Rectal smooth muscle tissue (tissue), 1 donor: ENCODE measurements at regions not wholly inside any gene's neighbourhood (a gene's known extent, or its start where the extent isn't known, plus 50 kb on each side); places are given as distances from the start of the nearest gene placed in this dataset.

Experiments
- H3K27ac ChIP-seq: one replicate; pipeline ENCODE4 v1.7.0; 2013; ENCODE audit warnings: low read depth, low read length, inconsistent platforms
- H3K27me3 ChIP-seq: one replicate; pipeline ENCODE4 v1.7.0; 2013; ENCODE audit warnings: low read length; ENCODE audit not compliant: control insufficient read depth, insufficient read depth
- H3K36me3 ChIP-seq: one replicate; pipeline ENCODE4 v1.7.0; 2013; ENCODE audit warnings: low read length; ENCODE audit not compliant: control insufficient read depth, insufficient read depth
- H3K4me1 ChIP-seq: one replicate; pipeline ENCODE4 v1.7.0; 2013; ENCODE audit warnings: low read length; ENCODE audit not compliant: control insufficient read depth, insufficient read depth
- H3K4me3 ChIP-seq: one replicate; pipeline ENCODE4 v1.7.0; 2013; ENCODE audit warnings: low read length
- H3K9ac ChIP-seq: one replicate; pipeline ENCODE4 v1.7.0; 2013; ENCODE audit warnings: low read length

DNA sequence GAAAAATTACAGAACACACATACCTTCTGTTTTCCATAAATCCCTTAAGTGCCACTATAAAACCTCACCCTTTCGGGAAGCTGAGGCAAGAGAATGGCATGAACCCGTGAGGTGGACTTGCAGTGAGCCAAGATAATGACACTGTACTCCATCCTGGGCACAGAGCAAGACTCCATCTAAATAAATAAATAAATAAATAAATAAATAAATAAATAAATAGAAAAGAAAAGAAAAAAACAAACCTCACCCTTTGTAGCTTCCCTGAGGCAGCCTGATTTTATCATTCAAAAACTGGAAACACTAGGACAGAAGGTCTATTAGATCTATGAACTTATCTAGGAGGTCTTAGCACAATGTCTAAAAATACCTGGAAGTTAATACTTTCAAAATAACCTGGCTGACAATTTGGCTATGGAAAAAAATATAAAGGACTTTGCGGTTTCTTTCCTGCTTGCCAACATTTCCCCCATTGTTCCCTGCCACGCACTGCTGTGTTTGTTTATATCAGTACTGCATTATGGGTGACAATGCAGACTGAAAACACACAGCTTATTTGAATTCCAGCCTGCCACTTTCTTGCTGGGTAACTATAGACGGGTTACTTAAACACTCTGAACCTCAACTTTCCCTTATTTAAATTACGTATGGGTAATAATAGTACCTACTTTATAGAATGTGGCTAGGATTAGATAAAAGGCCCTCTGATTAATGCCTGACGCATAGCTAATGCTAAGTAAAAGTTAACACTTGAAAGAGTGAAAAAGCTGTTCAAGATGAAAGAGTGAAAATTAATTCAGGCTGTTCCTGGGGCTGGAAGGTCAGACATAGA, 313.0 kb downstream of the RDH14 start:
- Histone ChIP-seq H3K4me1 (no peaks in the 10 kb centered on the region), H3K36me3 (no peaks in the 10 kb centered on the region), H3K4me3 (no peak overlapping the region), H3K27ac (no peak overlapping the region), H3K9ac (no peak overlapping the region), H3K27me3 (no peaks in the 10 kb centered on the region)

DNA sequence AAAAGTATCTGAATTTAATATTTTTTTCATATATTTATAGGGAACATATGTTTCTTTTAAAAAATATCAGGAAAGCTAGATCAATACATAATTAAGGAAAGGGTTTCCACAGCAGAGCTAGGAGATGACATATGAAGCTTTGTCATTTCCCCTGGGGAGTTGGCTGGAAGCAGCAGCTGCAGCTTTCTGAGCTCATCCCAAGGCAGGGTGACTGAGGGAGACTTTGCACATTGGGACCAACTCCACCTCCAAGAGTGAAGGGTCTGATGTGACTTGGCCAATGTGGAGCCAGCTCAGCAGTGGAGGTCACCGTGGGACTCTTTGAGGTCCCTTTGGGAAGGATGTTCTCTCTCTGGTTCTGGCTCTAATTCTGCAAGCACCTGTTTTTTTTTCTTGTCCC, 315.1 kb downstream of the RDH14 start:
- no peaks in the 10 kb centered on the region for H3K4me1 ChIP-seq
- H3K27me3 ChIP-seq = no peaks in the 10 kb centered on the region
- no peak overlapping the region for H3K4me3 ChIP-seq
- no peaks in the 10 kb centered on the region for H3K36me3 ChIP-seq
- H3K9ac ChIP-seq = no peak overlapping the region
- H3K27ac ChIP-seq = no peak overlapping the region

DNA sequence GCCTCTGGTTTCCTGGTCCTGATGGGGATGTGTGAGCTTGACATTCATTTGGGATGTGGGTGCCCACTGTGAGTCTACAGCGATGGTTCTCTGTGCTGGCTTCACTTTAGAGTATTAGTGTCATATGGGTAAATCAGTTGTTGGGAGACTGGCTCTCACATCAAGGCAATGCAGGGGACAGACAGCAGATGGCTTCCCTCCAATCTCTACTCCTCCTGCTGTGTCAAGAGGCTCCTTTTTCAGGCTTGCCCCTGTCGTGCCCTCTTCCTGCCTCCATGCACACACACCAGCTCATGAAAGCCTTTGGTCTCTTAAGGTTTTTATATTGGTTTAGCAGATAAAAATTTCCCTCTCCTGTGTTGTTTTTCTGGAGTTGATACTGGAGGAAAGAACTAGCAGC, 315.6 kb downstream of the RDH14 start:
- H3K27me3 ChIP-seq = no peaks in the 10 kb centered on the region

DNA sequence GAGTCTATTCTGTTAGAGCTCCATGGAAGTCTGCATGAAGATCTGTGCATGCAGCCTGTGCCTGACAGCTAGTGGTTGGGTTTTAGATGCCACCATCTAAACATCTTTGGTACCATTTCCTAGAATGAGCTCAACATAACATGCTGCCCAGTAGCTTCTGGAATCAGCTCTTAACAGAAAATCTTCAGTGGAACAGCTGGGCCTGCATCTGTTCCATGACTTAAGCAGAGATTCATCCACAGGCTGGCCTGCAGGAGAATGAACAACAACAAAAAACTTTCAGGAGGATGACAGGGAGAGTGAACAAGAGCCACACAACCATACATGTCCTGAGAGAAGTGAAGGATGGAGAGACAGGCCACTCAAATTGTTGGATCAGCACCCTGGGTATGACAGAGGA, 316.6 kb downstream of the RDH14 start:
- H3K4me3 ChIP-seq = no peak overlapping the region
- H3K27me3 ChIP-seq = no peaks in the 10 kb centered on the region
- no peaks in the 10 kb centered on the region for H3K36me3 ChIP-seq
- no peak overlapping the region for H3K9ac ChIP-seq
- no peak overlapping the region for H3K27ac ChIP-seq
- no peaks in the 10 kb centered on the region for H3K4me1 ChIP-seq

More for the DNA sequence above, 315.6 kb downstream of the RDH14 start:
- H3K9ac ChIP-seq = no peak overlapping the region
- H3K4me1 ChIP-seq = no peaks in the 10 kb centered on the region
- no peak overlapping the region for H3K4me3 ChIP-seq
- no peak overlapping the region for H3K27ac ChIP-seq
- no peaks in the 10 kb centered on the region for H3K36me3 ChIP-seq

DNA sequence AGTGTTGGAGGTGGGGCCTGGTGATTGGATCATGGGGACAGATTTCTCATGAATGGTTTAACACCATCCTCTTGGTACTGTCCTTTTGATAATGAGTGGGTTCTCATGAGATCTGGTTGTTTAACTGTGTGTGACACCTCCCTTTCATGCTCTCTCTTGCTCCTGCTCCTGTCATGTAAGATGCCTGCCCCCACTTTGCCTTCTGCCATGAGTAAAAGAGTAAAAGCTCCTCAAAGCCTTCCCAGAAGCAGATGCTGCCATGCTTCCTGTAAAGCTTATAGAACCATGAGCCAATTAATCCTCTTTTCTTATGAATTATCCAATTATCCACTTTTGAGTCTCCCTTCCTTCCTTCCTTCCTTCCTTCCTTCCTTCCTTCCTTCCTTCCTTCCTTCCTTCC, 317.7 kb downstream of the RDH14 start:
- Histone ChIP-seq H3K27me3 (no peaks in the 10 kb centered on the region), H3K36me3 (no peaks in the 10 kb centered on the region), H3K4me3 (no peak overlapping the region), H3K27ac (no peak overlapping the region), H3K9ac (no peak overlapping the region), H3K4me1 (no peaks in the 10 kb centered on the region)

DNA sequence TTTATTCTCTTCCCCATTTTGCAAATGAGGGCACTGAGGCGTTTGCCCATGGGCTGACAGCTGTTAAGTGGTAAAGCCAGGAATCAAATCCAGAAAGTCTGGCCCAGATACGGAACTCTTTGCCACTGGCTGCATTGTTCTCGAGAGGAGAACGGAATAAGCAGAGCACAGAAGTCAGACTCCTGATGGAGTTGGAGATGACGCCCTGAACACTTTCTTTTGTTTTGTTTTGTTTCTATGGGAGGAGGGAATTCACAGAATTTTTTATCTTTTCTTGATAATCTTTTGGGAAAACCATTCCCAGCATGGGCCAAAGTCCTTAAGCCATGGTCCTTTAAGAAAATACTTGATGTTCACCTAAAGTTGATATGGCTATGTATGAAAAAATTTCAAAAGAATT, 322.2 kb downstream of the RDH14 start:
- H3K9ac ChIP-seq = no peak overlapping the region
- H3K36me3 ChIP-seq = no peaks in the 10 kb centered on the region
- H3K4me3 ChIP-seq = no peak overlapping the region
- no peak overlapping the region for H3K27ac ChIP-seq
- H3K27me3 ChIP-seq = no peaks in the 10 kb centered on the region
- no peaks in the 10 kb centered on the region for H3K4me1 ChIP-seq

DNA sequence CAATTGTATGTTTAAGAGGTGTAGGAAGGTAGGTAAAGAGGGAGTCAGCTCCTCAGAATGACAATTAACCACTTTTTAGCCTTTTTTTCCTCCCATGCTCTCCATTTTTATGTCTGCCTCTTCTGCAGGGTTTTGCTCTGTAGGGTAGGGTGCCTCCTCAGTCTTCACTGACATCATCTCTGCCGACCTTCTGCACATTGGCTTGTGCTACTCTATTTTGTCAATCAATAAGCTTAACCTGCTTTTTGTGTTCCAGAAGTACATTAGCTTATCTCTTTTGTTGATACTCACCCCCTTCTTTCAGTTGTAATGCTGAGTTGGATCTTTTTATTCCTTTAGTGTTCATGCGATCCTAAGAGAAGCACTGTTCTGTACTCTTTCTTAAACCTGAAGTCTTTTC, 323.2 kb downstream of the RDH14 start:
- Histone ChIP-seq H3K27me3 (no peaks in the 10 kb centered on the region), H3K4me1 (no peaks in the 10 kb centered on the region), H3K9ac (no peak overlapping the region), H3K4me3 (no peak overlapping the region), H3K27ac (no peak overlapping the region), H3K36me3 (no peaks in the 10 kb centered on the region)

DNA sequence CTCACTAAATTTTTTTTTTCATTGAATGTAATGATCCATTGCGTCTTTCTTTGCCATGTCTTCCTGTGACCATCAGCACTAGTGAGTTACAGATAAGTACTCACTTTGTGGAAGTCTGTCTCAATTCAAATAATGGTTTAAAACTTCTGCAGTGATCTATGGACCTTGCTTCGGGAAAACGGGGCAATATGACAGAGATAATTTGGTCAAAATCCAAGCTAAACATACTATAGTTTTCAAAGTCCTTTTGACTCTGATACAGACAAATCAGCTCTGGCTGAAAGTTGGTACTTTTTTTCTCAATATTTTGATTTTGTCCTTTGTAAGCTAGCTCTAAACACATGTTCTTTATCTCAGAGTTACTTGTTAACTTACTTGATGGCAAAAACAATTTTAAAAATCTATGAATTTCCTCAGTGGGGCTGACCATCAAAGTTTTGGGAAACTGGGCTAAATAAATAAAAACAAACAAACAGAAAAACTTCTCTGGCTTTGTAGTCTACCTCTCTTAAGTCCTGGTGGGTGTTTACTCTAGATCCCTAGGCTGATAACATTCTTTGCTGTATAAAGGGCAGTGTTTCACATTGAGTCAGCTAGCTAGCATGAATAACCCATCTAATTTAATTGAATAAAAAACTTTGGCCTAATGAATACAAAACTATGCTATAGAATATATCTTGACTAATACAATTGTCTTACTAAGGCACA, 327.6 kb downstream of the RDH14 start:
- Histone ChIP-seq H3K27ac (no peak overlapping the region), H3K36me3 (no peaks in the 10 kb centered on the region), H3K9ac (no peak overlapping the region), H3K4me1 (no peaks in the 10 kb centered on the region), H3K27me3 (no peaks in the 10 kb centered on the region), H3K4me3 (no peak overlapping the region)

DNA sequence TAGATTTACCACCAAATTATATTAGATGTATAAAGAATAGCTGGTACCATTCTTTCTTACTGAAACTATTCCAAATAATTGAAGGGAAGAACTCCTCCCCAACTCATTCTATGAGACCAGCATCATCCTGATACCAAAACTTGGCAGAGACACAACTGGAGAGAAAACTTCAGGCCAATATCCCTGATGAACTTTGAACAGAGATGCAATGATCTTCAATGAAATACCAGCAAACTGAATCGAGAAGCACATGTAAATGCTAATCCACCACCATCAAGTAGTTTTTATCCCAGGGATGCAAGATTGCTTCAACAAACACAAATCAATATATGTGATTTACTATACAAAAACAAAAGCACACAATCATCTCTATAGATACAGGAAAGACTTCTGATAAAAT, 329.8 kb downstream of the RDH14 start:
- H3K36me3 ChIP-seq = no peaks in the 10 kb centered on the region
- no peak overlapping the region for H3K4me3 ChIP-seq
- no peak overlapping the region for H3K9ac ChIP-seq
- H3K27ac ChIP-seq = no peak overlapping the region
- H3K27me3 ChIP-seq = no peaks in the 10 kb centered on the region
- no peaks in the 10 kb centered on the region for H3K4me1 ChIP-seq

DNA sequence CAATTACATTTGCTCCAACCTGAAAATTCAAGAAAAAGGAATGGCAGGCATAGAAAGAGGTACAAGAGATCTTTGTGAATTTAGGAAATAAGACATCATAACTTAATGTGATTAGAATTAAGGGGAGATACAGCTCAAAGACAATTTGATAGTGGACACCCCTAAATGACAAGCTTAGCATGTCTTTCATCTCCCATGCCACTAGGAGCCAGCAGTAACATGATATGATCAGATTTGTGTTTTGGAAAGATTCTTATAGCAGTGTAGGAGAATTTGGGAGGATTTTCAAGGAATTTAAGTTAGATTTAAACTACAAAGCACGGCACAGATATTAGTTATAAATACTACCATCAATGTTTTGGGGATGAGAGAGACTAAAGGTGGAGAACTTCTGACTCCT, 340.8 kb downstream of the RDH14 start:
- H3K4me1 ChIP-seq = no peaks in the 10 kb centered on the region
- no peaks in the 10 kb centered on the region for H3K36me3 ChIP-seq
- H3K27me3 ChIP-seq = no peaks in the 10 kb centered on the region
- H3K9ac ChIP-seq = no peak overlapping the region
- no peak overlapping the region for H3K27ac ChIP-seq
- no peak overlapping the region for H3K4me3 ChIP-seq

DNA sequence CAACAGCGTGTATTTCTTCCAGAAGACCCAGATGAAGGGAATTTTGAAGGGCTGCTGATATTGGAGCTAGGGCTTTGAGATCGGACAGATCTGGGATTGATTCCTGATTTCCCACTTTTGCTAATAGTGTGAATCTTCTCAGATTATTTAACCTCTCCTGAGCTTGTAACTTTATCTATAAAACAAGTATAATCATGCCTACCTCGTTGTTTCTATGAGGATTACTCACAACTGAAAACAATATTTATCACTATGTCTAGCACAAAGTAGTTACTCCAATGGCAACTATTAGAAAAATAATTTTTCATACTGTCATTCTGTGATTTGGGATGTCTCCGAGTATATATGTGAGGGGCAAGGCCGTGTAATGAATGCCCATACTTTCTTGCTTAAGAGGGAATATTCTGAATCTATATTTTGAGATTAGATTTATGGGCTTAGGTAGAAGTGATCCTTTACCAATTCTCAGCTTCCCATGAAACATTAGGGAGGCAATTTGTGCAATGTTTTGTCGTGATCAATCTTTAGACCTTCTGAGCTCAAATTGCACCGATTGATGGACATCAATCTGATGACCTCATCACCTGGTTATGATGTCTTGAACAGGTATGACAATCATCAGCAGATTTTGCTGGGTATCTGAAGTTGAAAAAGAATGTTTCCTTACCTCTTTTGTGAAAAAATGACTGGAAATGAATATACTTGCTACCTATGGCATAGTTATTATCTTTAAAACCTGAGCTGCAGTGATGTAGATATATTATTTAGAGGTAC, 339.9 kb downstream of the KCNS3 start:
- Histone ChIP-seq H3K36me3 (no peaks in the 10 kb centered on the region), H3K4me1 (no peaks in the 10 kb centered on the region), H3K27me3 (no peaks in the 10 kb centered on the region), H3K9ac (no peak overlapping the region), H3K27ac (no peak overlapping the region), H3K4me3 (no peak overlapping the region)

DNA sequence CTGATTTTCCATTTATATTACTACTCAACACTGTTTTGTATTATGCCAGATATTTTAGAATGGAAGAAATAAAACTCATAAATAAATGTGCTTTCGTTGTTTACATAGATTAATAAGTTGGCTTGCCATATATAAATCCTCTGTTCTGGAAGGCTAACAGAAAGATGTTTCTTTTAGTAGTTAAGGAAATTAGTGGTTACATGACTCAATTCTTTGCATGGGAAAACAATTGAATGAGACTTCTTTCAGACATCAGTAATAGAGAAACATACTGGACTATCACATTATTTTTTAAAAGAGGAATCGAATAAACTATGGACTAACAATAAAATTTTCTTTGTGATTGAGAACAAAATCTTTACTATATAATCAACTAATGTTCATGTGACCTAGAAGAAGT, 336.5 kb downstream of the KCNS3 start:
- H3K36me3 ChIP-seq = no peaks in the 10 kb centered on the region
- H3K9ac ChIP-seq = no peak overlapping the region
- H3K4me3 ChIP-seq = no peak overlapping the region
- H3K4me1 ChIP-seq = no peaks in the 10 kb centered on the region
- H3K27ac ChIP-seq = no peak overlapping the region
- no peaks in the 10 kb centered on the region for H3K27me3 ChIP-seq
